GM19452 (cell line): ENCODE measurements at regions not wholly inside any gene's neighbourhood (a gene's known extent, or its start where the extent isn't known, plus 50 kb on each side); places are given as distances from the start of the nearest gene placed in this dataset.
A peak's percentile ranks its signal among the peaks of the same experiment; 100 is the strongest.
"Not testable (repeated sequence)": the region's sequence is repeated elsewhere in the genome, so short reads cannot be mapped to it uniquely, and the experiment has no call there.

Source experiments
- ATAC-seq: cut with Tn5 transposase; IDR thresholded peaks from one replicate; pipeline ENCODE4 v1.9.1; 2021; ENCODE audit not compliant: unreplicated experiment

GRCh38 chr1:187996780-187997179 lies 1168.0 kb downstream of the PLA2G4A start:
- ATAC-seq = no peak

DNA sequence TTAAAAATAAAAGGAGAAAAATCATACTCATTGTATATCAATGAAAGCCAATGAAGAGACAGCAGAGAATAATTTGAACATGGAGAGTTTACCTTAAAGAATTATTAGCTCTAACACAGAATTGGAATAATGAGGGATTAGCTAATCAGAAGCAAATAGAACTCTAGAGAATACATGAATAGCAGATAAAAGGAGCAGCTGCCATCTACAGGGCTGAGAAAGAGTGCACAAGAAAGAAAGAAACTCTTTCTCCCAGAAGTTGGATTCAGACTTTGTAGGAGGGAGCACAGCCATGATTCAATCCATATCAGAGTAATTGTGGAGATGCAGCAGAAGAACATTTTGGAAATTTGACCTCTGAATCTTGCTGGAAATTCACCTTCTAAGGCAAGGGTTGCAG lies 1171.2 kb downstream of the PLA2G4A start:
- no peak for ATAC-seq

DNA sequence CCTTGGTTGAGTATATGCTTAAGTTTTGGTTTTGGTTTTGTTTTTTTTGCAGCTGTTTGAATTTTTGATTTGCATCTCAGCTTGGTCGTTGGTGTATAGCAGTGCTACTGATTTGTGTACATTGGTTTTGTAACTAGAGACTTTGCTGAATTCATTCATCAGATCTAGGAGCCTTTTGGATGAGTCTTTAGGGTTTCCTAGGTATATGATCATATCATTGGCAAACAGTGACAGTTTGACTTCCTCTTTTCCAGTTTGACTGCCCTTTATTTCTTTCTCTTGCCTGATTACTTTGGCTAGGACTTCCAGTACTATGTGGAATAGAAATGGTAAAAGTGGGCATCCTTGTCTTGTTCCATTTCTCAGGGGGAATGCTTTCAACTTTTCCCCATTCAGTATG lies 1174.9 kb downstream of the PLA2G4A start:
- ATAC-seq = not testable (repeated sequence)

DNA sequence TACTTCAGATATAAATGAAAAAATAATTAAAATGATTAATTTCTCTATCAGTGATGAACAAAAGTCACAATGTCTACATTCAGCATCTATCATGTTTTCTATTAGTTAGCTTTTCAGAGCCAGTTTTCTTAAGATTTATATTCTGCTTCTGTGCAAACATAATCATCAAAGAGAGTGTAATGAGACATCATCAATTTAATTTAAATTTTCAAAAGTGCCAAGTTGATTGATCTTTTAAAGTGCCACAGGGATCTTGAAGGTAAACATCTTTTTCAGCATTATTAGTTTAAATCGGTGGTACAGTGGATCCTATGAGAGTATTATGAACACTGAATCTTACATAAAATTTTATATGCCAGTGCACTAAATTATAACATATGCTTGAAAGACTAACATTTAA lies 1176.1 kb downstream of the PLA2G4A start:
- no peak for ATAC-seq

GRCh38 chr1:188006354-188006753 lies 1177.6 kb downstream of the PLA2G4A start:
- ATAC-seq = no peak

DNA sequence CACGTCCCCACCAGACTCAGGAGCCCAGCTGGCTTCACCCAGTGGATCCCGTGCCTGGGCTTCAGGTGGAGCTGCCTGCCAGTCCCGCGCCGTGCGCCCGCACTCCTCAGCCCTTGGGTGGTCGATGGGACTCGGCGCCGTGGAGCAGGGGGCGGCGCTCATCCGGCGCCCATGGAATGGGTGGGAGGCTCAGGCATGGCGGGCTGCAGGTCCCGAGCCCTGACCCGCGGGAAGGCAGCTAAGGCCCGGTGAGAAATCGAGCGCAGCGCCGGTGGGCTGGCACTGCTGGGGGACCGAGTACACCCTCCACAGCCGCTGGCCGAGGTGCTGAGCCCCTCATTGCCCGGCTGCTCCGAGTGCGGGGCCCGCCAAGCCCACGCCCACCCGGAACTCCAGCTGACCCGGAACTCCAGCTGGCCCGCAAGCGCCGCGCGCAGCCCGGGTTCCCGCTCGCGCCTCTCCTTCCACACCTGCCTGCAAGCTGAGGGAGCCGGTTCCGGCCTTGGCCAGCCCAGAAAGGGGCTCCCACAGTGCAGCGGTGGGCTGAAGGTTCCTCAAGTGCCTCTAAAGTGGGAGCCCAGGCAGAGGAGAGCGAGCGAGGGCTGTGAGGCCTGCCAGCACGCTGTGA lies 1184.6 kb downstream of the PLA2G4A start:
- not testable (repeated sequence) for ATAC-seq

- no peak for ATAC-seq
These were observed 1189.2 kb downstream of the PLA2G4A start for GRCh38 chr1:188017921-188018320.

GRCh38 chr1:188022661-188023060 lies 1193.9 kb downstream of the PLA2G4A start:
- ATAC-seq = no peak

DNA sequence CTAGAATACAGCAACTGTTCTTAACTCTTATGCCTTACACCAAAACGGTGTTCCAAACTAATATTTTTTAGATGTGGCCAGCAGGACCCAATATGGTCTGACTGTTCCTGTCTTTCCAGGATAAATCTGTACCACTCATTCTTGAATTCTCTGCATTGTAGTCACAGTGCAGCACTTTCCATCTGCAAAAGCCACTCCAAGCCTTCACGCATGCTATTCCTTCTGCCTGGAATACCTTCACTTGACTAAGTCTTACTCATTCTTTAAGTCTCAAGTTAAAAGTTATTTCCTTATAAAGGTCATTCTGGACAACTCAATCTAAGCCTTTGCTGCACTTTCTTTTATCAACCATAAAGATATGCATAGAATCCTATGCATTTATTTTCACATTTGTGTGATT lies 1194.5 kb downstream of the PLA2G4A start:
- no peak for ATAC-seq

DNA sequence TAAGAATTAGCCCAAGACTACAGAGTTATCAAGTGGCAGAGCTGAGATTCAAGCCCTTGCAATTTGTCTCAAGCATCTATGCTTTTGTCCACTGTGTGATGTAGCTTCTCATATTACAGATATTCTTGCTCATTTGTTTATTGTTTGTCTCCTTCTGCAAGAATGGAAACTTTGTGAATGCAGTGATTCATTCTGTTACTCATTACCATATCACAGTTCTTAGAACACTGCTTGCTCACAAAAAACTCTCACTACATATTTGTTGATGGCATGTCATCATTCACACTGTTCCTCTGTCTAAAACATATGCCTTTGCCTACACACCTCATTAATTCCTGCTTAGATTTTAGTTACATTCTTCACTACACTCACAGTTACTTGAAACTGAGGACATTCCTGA lies 1198.9 kb downstream of the PLA2G4A start:
- ATAC-seq = peak; percentile 63

DNA sequence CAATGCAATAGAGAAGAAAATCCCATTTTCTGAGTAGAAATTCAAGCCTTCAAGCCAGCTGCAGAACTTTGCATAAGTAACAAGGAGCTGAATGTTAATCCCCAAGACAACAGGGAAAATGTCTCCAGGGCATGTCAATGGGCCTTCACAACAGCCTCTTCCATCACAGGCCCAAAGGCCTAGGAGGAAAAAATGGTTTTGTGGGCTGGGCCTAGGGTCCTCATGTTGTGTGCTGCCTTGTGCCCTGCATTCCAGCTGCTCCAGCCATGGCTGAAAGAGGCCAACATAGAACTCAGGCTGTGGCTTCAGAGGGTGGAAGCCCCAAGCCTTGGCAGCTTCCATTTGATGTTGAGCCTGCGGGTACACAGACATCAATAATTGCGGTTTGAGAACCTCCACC lies 1208.8 kb downstream of the PLA2G4A start:
- ATAC-seq = not testable (repeated sequence)

DNA sequence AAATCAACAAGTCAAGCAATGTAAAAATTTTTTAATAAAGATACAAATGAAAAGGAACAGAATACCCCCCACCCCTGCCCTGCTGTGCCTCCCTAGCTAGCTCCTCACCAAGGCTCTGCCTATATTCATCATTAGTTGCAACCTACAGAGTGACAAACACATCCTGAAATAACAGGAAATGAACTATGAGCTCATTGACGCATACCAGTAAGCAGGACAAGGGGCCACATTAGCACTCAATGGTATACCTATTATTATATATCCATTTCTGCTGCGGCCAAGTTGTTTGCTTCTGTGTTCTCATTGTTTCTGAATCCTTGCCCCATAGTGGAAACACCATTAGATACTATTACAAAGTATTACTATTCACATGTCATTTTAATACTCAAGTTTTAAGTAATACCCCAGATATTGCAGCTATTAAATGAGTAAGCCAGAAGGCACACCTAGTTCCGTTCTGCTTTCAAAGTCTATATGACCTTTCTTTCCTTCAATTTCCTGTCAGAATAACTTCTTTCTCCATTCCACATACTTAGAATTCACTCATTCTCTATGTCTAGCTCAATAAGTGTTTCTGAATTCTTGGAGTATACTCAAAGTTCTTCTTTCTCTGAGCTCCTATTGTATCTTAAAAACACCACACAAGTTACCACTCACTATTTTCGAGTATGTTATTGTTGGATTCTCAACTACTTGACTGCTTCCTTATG lies 1214.9 kb downstream of the PLA2G4A start:
- ATAC-seq = no peak

- ATAC-seq = no peak
These were observed 1221.5 kb downstream of the PLA2G4A start for GRCh38 chr1:188050250-188050649.

DNA sequence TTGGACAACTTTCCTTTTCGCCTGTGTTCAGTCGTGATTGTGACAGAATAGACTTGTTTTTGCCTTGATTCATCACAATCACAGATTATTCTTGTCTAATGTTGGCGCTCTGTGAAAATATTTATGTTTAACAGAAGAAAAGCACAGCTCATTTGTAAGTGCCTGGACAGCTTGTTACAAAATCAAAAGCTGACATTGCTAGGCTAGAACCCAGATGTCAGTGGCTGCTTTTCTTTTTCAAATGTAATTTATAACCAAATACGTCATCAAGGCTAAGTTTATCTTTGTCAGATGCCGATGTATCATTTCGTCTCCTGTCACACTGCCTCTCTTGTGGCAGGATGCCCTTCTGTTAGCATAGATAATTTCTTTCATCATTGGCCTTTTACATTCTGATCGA lies 1227.3 kb downstream of the PLA2G4A start:
- ATAC-seq = no peak

- ATAC-seq = no peak
These were observed 1230.1 kb downstream of the PLA2G4A start for GRCh38 chr1:188058801-188059200.

DNA sequence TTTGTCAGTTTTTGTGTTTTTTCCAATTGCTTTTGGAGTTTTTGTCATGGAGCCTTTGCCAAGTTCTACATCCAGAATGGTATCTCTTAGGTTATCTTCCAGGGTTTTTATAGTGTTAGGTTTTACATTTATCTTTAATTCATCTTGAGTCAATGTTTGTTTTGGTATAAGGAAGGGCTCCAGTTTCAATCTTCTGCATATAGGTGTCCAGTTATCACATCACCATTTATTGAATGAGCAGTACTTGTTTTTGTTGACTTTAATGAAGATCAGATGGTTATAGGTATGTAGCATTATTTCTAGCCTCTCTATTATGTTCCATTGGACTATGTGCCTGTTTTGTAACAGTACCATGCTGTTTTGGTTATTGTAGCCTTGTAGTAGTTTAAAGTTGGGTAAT lies 1233.1 kb downstream of the PLA2G4A start:
- ATAC-seq = no peak

GRCh38 chr1:188062456-188062855 lies 1233.7 kb downstream of the PLA2G4A start:
- no peak for ATAC-seq

GRCh38 chr1:188065917-188066316 lies 1237.2 kb downstream of the PLA2G4A start:
- no peak for ATAC-seq

DNA sequence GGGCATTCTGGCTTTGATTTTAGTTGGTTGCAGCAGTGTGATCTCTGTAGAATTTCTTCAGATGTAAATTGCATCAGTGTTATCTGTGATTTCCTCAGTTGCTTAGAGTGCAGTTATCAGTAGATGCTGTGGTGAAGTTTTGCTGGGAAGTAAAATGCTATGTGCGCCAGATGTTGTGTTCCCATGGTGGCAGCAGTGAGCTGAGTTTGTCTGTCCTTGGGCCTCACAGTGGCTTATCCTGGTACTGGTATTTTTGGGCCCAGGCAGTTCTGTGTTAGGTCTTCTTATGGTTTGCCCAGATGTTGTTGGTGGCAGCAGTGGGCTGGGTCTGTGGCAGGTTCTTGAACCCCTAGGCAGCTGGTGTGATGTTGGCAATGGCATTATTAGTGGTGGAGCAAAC lies 1242.1 kb downstream of the PLA2G4A start:
- ATAC-seq = no peak

GRCh38 chr1:188089015-188089414 lies 1260.3 kb downstream of the PLA2G4A start:
- ATAC-seq = no peak

GRCh38 chr1:188089461-188089860 lies 1260.7 kb downstream of the PLA2G4A start:
- ATAC-seq = no peak

GRCh38 chr1:188096521-188096920 lies 1267.8 kb downstream of the PLA2G4A start:
- no peak for ATAC-seq

DNA sequence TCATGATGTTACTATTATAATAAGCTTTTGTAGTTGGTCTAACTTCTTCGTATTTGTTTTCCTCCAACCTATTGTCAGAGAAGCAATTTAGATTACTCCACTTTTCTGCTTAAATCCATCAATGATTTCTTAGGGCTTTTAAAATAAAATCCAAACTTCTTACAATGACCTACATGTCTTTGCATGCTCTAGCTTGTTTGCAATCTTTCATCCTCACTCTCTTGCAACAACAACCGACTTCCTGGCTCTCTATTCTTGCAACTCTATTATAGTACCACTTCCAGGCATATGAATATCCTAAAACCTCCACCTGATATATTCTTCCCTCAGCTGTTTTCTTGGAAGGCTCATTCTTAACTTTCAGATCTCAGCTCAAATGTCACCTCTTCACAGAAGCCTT lies 1288.7 kb downstream of the PLA2G4A start:
- no peak for ATAC-seq
